ENCODE measurements at regions not wholly inside any gene's neighbourhood (a gene's known extent, or its start where the extent isn't known, plus 50 kb on each side); places are given as distances from the start of the nearest gene placed in this dataset.

DNA sequence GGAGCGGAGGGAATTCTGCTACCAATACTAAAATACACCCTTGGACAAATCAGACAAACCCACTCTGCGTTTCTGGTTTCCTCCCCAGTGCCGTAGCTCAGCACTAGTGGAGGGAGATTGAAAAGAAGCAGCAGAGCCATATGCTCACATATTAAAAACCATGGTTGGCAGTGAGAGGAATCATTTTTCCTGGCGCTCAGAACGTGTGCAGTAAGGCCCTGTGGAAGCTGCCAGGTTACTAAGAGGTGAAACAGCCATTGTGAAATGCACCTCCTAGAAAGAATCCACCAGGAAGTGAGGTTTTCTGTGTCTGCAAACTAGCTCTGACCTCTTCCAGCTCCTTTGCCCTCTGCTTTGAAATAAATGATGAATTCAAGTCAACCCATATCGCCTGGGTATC lies 177.2 kb downstream of the ERCC6L2 start:
- DNase-seq (ENCODE audit: low read depth, low spot score) (no peak), FAIRE-seq (no peak)
- Histone ChIP-seq H3K4me3 (ENCODE audit: control insufficient read depth in 2 of 3, extremely low read depth in 1 of 3, insufficient read depth in 2 of 3, low read depth in 1 of 3, low read length in 3 of 3) (no peak overlapping the region), H2AFZ (ENCODE audit: control insufficient read depth, low read length) (no peak overlapping the region), H3K27me3 (ENCODE audit: control insufficient read depth, extremely low read depth, insufficient read depth, low read length) (peaks cover 3% of the 10 kb centered on the region), H3K9me1 (ENCODE audit: control insufficient read depth, extremely low read depth, insufficient read depth, low read length) (no peaks in the 10 kb centered on the region), H3K27ac (ENCODE audit: control insufficient read depth, insufficient read depth, low read length) (no peak overlapping the region), H3K4me2 (ENCODE audit: control insufficient read depth, extremely low read depth, insufficient read depth, low read depth, low read length) (no peak overlapping the region), H3K9ac (ENCODE audit: control insufficient read depth, extremely low read depth, insufficient read depth, low read length) (no peak overlapping the region), H3K9me3 (ENCODE audit: control insufficient read depth, low read depth, low read length) (no peaks in the 10 kb centered on the region), H3K36me3 (ENCODE audit: control insufficient read depth in 2 of 2, extremely low read depth in 1 of 2, insufficient read depth in 2 of 2, low read length in 2 of 2) (no peaks in the 10 kb centered on the region), H3K79me2 (ENCODE audit: control insufficient read depth, insufficient read depth, low read length) (no peaks in the 10 kb centered on the region), H4K20me1 (ENCODE audit: control insufficient read depth, extremely low read depth, insufficient read depth, low read length) (no peaks in the 10 kb centered on the region), H3K4me1 (ENCODE audit: control insufficient read depth, extremely low read depth, insufficient read depth, low read length) (no peaks in the 10 kb centered on the region)
- dilution Hi-C loops (cut with MboI; ENCODE audit: extremely low pct_ligation_motif_present, low sequenced_read_pairs), result no loop called here
- TF ChIP-seq EZH2 (IDR thresholded peaks at IDR 0.05; ENCODE audit: low read length) (no peak), CTCF (optimal IDR thresholded peaks at IDR 0.05 in 1 of 3, IDR thresholded peaks at IDR 0.05 in 1 of 3, conservative IDR thresholded peaks at IDR 0.05 in 1 of 3; ENCODE audit: extremely low read depth in 1 of 3, insufficient read depth in 2 of 3, low read length in 3 of 3) (no peak)

- TF ChIP-seq EZH2 (IDR thresholded peaks at IDR 0.05; ENCODE audit: low read length) (no peak), CTCF (optimal IDR thresholded peaks at IDR 0.05 in 1 of 3, IDR thresholded peaks at IDR 0.05 in 1 of 3, conservative IDR thresholded peaks at IDR 0.05 in 1 of 3; ENCODE audit: extremely low read depth in 1 of 3, insufficient read depth in 2 of 3, low read length in 3 of 3) (no peak)
- no peak overlapping the region for H3K4me2 ChIP-seq (ENCODE audit: control insufficient read depth, extremely low read depth, insufficient read depth, low read depth, low read length)
- no peak for FAIRE-seq
- no peak overlapping the region for H3K4me3 ChIP-seq (ENCODE audit: control insufficient read depth in 2 of 3, extremely low read depth in 1 of 3, insufficient read depth in 2 of 3, low read depth in 1 of 3, low read length in 3 of 3)
- no peaks in the 10 kb centered on the region for H3K9me3 ChIP-seq (ENCODE audit: control insufficient read depth, low read depth, low read length)
- H3K27ac ChIP-seq (ENCODE audit: control insufficient read depth, insufficient read depth, low read length), result no peak overlapping the region
- H3K79me2 ChIP-seq (ENCODE audit: control insufficient read depth, insufficient read depth, low read length), result no peaks in the 10 kb centered on the region
- no peak for DNase-seq (ENCODE audit: low read depth, low spot score)
- H4K20me1 ChIP-seq (ENCODE audit: control insufficient read depth, extremely low read depth, insufficient read depth, low read length), result no peaks in the 10 kb centered on the region
- H3K27me3 ChIP-seq (ENCODE audit: control insufficient read depth, extremely low read depth, insufficient read depth, low read length), result peaks cover 4% of the 10 kb centered on the region
- H3K9ac ChIP-seq (ENCODE audit: control insufficient read depth, extremely low read depth, insufficient read depth, low read length), result no peak overlapping the region
- H3K9me1 ChIP-seq (ENCODE audit: control insufficient read depth, extremely low read depth, insufficient read depth, low read length), result no peaks in the 10 kb centered on the region
- no peak overlapping the region for H2AFZ ChIP-seq (ENCODE audit: control insufficient read depth, low read length)
- dilution Hi-C loops (cut with MboI; ENCODE audit: extremely low pct_ligation_motif_present, low sequenced_read_pairs), result no loop called here
- H3K36me3 ChIP-seq (ENCODE audit: control insufficient read depth in 2 of 2, extremely low read depth in 1 of 2, insufficient read depth in 2 of 2, low read length in 2 of 2), result no peaks in the 10 kb centered on the region
- H3K4me1 ChIP-seq (ENCODE audit: control insufficient read depth, extremely low read depth, insufficient read depth, low read length), result no peaks in the 10 kb centered on the region
These were observed 175.9 kb downstream of the ERCC6L2 start for GRCh38 chr9:96051423-96051822.

All from keratinocyte (primary cell).